ENCODE measurements at regions not wholly inside any gene's neighbourhood (a gene's known extent, or its start where the extent isn't known, plus 50 kb on each side); places are given as distances from the start of the nearest gene placed in this dataset.

- TF ChIP-seq EP300 (IDR thresholded peaks at IDR 0.05; ENCODE audit: borderline replicate concordance in 1 of 2, low read depth in 2 of 2, low read length in 2 of 2) (no peak), RFX5 (IDR thresholded peaks at IDR 0.05; ENCODE audit: borderline replicate concordance, low read depth, low read length) (no peak), KDM1A (IDR thresholded peaks at IDR 0.05; ENCODE audit: borderline replicate concordance, low read length) (no peak), POLR2A (IDR thresholded peaks at IDR 0.05; ENCODE audit: control extremely low read depth in 1 of 2, low read depth in 2 of 2, low read length in 2 of 2) (no peak), FOSL1 (IDR thresholded peaks at IDR 0.05; ENCODE audit: insufficient read depth, low read depth, low read length) (no peak), CTCF (IDR thresholded peaks at IDR 0.05; ENCODE audit: control extremely low read depth in 1 of 3, insufficient read depth in 1 of 3, low read depth in 1 of 3, low read length in 3 of 3) (no peak), CREB1 (IDR thresholded peaks at IDR 0.05) (no peak), CEBPB (IDR thresholded peaks at IDR 0.05; ENCODE audit: low read depth, low read length) (no peak), YY1 (IDR thresholded peaks at IDR 0.05; ENCODE audit: low read depth, low read length) (no peak), EGR1 (IDR thresholded peaks at IDR 0.05; ENCODE audit: borderline replicate concordance, low read depth, low read length) (no peak), JUN (IDR thresholded peaks at IDR 0.05; ENCODE audit: low read depth, low read length) (no peak), BCL11A (IDR thresholded peaks at IDR 0.05; ENCODE audit: low read depth in 2 of 2, low read length in 2 of 2) (no peak)
These were observed 2305.1 kb downstream of the PCDH7 start for GRCh38 chr4:33025236-33025635.
